Kidney capillary endothelial cell (primary cell): ENCODE measurements at regions not wholly inside any gene's neighbourhood (a gene's known extent, or its start where the extent isn't known, plus 50 kb on each side); places are given as distances from the start of the nearest gene placed in this dataset.

ENCODE experiments used
- DNase-seq: peaks from one replicate; pipeline ENCODE4 v3.0.0-alpha.2; 2018; ENCODE audit warnings: low spot score

DNA sequence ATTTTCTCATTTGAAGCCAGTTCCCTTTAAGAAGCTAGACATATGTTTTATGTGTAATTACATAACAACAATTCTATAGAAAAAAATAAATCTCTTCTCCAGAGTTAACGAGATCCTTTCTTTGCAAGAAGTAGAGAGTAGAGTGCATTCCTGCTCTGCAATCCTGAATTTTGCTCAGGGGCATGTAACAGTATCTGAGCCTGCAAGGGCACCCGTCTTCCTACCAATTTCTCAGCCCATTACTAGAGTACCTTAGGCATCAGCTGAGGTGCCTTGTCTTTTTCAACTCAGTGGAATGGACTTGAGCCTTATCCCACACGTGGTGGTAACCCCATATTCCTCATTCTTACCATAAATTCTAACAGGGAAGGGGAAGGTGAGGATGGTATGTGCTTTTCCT lies 205.9 kb downstream of the IKZF2 start:
- no peak for DNase-seq

DNA sequence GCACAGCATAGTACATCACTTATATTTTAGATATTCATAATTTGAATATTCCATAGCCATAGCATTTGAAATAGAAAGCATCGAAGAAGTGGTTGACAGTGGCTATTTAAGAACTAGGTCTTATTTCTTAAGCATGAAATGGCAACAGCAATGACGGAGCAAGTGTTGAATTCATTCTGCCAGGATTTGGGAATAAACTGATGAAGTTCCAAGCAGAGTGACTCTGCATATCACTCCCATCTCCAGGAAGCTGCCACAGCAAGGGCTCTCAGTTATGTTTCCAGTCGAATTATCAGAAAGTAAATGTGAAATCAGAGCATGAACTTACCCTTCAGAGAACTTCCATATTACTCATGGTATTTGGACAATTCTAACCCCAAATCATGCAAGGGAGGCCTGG lies 208.1 kb downstream of the IKZF2 start:
- no peak for DNase-seq

DNA sequence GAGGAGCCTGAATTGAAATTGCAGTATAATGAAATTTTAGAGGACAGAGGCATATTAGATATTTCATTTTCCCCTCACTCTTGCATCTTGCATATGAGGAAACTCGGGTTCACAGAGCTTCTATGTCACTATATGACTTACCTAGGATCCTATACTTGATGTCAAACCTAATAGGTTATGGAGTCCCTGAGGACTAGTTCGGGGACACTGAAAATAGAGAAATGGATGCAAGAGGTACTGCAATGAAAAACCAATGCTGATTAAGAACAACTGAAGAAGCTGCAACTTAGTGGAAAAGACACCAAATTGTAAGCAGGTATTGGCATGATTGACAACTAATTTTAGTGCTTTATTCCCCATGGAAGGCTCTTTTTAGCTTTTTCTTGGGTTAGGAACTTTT lies 210.1 kb downstream of the IKZF2 start:
- DNase-seq: no peak

GRCh38 chr2:212940816-212941215 lies 210.6 kb downstream of the IKZF2 start:
- DNase-seq: no peak

DNA sequence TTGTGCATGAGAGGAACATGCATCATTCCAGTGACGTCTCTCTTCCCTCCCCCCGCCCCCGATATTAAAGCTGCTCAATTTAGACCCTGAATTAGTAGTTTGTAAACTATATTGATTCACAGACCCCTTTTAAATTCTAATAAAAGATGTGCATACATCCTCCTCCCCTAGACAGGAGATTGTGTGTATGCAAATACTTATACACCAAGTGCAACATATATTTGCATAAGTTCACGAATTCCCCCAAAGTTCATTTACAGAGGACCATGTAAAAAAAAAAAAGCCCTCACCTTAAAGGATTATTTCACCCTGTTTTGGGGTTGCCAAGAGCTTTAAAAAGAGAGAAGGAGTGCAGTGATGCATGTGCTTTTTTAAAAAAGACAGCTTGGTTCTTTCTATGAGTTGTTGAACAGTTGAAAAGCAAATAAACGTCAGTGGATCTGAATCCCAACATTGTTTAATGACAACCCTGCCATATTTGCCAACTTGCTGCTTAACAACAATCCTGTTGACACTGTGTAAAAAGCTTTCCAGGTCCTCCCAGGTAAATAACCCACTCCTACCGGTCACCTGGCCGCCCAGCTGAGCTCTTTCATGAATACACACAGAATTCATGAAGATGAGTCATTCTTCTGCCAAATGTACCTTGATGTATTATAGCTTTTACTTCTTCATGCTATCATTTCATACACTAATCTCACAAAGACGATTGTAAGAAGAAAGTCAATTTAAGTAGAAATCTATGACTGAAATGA lies 211.5 kb downstream of the IKZF2 start:
- no peak for DNase-seq

GRCh38 chr2:212938144-212938793 lies 213.1 kb downstream of the IKZF2 start:
- no peak for DNase-seq

DNA sequence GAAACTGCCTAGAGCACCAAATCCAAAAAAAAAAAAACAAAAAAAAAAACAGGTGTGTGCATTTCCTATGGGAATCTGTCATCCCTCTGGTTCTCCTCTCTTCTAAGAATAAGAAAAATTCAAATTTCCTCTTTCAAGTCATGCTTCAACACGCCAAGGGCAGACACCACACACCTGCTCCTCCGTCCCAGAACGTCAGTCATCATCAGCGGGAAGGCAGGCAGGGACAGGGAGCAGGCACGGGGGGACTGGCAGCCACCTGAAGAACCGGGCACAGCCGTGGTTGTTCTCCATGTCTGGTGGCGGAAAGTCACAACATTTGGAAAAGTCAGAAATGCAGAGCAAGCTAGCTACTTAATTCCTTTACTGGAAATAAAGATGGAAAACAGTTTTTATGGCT lies 214.8 kb downstream of the IKZF2 start:
- no peak for DNase-seq

DNA sequence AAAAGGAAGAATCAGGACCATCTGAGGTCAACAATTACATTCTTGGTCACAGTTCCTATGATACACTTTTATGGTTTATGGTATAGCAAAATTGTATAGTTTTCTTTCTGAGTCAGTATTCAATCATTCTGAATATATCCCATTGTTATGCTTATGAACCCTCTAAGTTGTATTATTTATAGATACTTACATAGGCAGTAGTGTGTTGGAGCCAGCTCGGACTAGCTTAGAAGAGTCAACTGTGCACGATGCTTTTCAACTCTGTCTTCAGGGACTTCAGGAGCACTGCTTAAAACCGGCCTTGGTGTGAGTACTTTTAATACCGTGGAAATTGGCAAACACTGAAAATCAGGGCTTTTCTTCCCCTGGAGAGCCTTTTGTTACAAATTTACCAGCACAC lies 215.7 kb downstream of the IKZF2 start:
- no peak for DNase-seq

- DNase-seq: no peak
These were observed 220.1 kb downstream of the IKZF2 start for GRCh38 chr2:212931271-212931670.

GRCh38 chr2:212930556-212931260 lies 220.7 kb downstream of the IKZF2 start:
- no peak for DNase-seq

DNA sequence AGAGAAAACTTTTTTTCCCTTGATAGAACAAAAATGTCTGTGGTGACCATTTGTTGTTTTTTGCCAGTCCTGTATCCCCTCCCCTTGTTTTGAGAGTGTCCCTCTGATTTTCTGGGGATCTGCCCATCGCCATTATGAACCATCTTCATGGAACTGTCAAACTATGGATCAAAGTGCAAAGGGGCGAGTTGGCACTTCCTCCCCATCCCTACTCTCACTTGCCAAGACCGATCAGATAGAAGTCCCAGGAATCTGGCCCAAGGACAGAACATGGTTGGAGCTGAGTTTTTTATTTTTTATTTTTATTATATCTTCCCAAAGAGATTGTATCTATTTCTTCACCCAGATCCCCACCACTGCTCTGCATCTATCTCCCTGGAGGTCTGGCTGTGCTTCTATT lies 221.4 kb downstream of the IKZF2 start:
- DNase-seq: no peak

GRCh38 chr2:212929116-212929515 lies 222.3 kb downstream of the IKZF2 start:
- DNase-seq: no peak

DNA sequence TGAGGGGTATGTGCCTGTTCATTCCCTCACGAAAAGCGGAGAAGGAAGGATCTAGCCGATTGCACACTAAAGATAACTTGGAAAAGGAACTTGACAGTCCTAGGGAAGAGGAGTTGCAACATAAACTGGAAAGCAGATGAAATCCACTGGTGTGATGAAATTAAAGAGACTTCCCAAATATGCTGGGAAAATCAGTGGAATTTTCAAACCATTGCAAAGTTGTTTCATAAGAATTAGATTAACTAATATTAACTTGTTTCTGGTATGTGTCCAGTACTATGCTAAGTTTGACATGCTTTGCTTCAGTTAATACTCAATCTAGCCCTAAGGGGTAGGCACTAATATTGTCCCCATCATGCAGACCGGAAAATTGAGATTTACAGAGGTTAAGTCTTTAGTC lies 222.7 kb downstream of the IKZF2 start:
- no peak for DNase-seq

- DNase-seq: no peak
These were observed 224.5 kb downstream of the IKZF2 start for GRCh38 chr2:212926940-212927339.

DNA sequence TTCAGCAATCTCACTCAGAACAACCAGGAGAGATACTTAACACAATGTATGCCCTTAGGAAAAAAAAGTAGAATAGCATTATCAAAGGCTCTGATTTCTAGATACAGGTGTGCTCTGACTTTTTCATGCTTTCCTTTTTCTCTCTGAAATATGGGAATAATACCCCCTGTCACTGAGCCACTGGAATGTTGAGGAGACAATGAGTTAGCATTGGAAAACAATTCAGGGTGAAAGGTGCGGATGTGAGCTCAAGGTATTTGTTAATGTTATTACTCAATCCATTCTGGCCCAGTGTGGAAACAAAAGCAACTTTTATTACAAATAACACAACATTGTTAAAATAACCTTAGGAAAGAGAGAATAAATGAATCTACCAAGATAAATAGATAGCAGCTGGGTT lies 228.0 kb downstream of the IKZF2 start:
- DNase-seq: no peak

DNA sequence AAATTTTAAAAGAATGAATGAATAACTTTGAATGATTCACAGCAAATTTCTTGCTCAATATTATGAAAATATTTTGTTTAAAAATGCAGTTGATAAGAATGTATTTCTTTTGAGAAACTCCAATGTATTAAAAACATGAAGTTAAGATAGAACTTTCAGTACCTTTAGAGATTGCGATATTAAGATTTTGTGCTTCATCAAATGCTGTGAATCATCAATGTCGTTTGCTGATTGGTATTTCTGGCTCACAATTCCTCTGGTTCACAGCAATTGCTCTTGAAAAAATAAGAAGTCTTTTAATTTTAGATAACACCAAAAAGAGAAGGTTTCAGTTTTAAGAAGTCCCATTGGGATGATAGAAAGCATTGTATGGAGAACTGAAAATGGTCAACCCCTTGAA lies 228.7 kb downstream of the IKZF2 start:
- no peak for DNase-seq

DNA sequence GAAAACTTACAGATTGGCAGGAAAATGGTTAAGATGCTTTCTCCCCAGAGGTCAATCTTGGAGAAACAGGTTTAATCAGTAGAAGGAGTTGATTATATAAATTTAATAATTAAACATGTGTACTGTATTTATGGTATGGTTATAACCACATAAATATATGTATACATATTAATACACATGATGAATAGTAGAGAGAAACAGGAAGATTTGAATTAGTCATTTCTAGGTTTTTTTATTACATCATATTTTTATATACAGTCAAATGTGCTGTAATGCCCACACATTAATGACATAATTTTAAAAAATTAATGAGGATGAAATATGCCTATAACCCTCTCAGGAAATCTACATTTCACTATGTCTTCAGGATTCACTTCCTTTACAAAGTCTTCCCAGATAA lies 229.7 kb downstream of the IKZF2 start:
- no peak for DNase-seq

GRCh38 chr2:212921061-212921460 lies 230.4 kb downstream of the IKZF2 start:
- no peak for DNase-seq

- no peak for DNase-seq
These were observed 232.2 kb downstream of the IKZF2 start for GRCh38 chr2:212919238-212919637.

DNA sequence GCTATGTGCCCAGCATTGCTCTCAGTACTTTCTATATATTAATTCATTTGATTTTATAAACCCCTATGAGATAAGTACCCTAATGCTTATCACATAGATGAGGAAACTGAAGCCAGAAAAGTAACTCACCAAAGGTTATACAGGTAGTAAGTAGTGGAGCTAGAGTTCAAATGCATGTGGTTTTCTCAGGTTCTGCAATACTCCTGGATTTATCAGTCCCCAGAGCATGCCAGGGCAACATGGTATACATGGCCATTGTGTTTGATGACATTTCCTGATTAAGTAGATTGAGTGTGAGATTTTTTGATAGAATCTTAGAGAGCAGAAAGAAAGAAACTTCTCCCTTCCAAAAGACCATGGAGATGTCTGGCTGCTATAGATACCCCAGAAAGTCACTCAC lies 233.1 kb downstream of the IKZF2 start:
- no peak for DNase-seq

DNA sequence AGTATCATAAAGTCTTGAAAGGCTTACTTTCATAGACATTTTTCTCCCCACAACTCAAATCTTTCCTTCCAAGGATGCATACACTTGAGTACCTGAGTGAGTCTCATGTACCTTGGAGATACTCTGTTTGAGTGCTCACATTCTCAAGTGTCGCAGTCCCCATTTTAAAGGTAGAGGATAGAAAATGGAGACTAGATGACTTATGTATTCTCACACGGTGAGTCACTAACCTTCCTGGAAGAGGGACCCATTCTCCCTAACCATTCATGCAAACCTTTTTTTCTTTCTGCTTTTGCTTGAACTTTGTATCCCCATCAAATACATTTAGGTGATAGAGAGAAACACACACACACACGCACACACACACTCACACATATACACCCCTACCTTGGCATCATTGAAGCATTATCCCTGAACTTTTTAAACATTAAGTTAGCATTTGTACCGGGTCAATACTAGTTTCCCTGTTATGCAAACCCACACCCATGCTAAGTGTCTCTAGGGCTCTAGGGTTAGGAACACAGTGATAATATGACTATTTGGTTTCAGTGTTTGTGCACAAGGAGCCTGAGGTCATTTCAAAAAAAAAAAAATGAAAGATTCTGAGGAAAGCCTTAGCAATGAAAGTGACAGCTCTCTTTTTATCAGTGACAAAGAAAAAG lies 236.2 kb downstream of the IKZF2 start:
- DNase-seq: no peak

- DNase-seq: no peak
These were observed 237.0 kb downstream of the IKZF2 start for GRCh38 chr2:212914392-212914791.
